ENCODE measurements at regions not wholly inside any gene's neighbourhood (a gene's known extent, or its start where the extent isn't known, plus 50 kb on each side); places are given as distances from the start of the nearest gene placed in this dataset.

- TF ChIP-seq CTCF (IDR thresholded peaks at IDR 0.05) (no peak), POLR2AphosphoS5 (IDR thresholded peaks at IDR 0.05; ENCODE audit: low read depth, low read length) (no peak)
Observed at GRCh38 chr4:110289601-110290100, 91.2 kb upstream of the ELOVL6 start.
